ENCODE measurements at regions not wholly inside any gene's neighbourhood (a gene's known extent, or its start where the extent isn't known, plus 50 kb on each side); places are given as distances from the start of the nearest gene placed in this dataset.

GRCh38 chr22:47849576-47849975 is 1087.1 kb downstream of the TBC1D22A start:
- no peak for TF ChIP-seq POLR2A (IDR thresholded peaks at IDR 0.05; ENCODE audit: extremely low read depth, insufficient read length)
- TF ChIP-seq, protein P1, sequence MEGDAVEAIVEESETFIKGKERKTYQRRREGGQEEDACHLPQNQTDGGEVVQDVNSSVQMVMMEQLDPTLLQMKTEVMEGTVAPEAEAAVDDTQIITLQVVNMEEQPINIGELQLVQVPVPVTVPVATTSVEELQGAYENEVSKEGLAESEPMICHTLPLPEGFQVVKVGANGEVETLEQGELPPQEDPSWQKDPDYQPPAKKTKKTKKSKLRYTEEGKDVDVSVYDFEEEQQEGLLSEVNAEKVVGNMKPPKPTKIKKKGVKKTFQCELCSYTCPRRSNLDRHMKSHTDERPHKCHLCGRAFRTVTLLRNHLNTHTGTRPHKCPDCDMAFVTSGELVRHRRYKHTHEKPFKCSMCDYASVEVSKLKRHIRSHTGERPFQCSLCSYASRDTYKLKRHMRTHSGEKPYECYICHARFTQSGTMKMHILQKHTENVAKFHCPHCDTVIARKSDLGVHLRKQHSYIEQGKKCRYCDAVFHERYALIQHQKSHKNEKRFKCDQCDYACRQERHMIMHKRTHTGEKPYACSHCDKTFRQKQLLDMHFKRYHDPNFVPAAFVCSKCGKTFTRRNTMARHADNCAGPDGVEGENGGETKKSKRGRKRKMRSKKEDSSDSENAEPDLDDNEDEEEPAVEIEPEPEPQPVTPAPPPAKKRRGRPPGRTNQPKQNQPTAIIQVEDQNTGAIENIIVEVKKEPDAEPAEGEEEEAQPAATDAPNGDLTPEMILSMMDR (IDR thresholded peaks at IDR 0.05; ENCODE audit: low read depth, low read length), result no peak
- TF ChIP-seq MYC (IDR thresholded peaks at IDR 0.05; ENCODE audit: low read depth, low read length), result no peak

GRCh38 chr22:47848184-47848920 is 1085.9 kb downstream of the TBC1D22A start:
- H3K4me3 ChIP-seq (ENCODE audit: low read depth, low read length), result no peak overlapping the region
- no peak for DNase-seq (ENCODE audit: low read depth)
- no peak for TF ChIP-seq POLR2A (IDR thresholded peaks at IDR 0.05; ENCODE audit: extremely low read depth, insufficient read length)
- TF ChIP-seq MYC (IDR thresholded peaks at IDR 0.05; ENCODE audit: low read depth, low read length), result no peak
- TF ChIP-seq, protein P1 (IDR thresholded peaks at IDR 0.05; ENCODE audit: low read depth, low read length), result no peak
- TF ChIP-seq, protein P2, sequence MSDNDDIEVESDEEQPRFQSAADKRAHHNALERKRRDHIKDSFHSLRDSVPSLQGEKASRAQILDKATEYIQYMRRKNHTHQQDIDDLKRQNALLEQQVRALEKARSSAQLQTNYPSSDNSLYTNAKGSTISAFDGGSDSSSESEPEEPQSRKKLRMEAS (IDR thresholded peaks at IDR 0.05; ENCODE audit: low read depth, low read length), result no peak

More at GRCh38 chr22:47849576-47849975, 1087.1 kb downstream of the TBC1D22A start:
- DNase-seq (ENCODE audit: low read depth), result no peak
- H3K4me3 ChIP-seq (ENCODE audit: low read depth, low read length), result no peak overlapping the region

GRCh38 chr22:47847131-47847890 is 1084.9 kb downstream of the TBC1D22A start:
- no peak for DNase-seq (ENCODE audit: low read depth)
- H3K4me3 ChIP-seq (ENCODE audit: low read depth, low read length), result no peak overlapping the region
- TF ChIP-seq POLR2A (IDR thresholded peaks at IDR 0.05; ENCODE audit: extremely low read depth, insufficient read length), result no peak
- TF ChIP-seq MYC (IDR thresholded peaks at IDR 0.05; ENCODE audit: low read depth, low read length), result no peak
- TF ChIP-seq, protein P2 (IDR thresholded peaks at IDR 0.05; ENCODE audit: low read depth, low read length), result no peak
- TF ChIP-seq, protein P1 (IDR thresholded peaks at IDR 0.05; ENCODE audit: low read depth, low read length), result no peak

- TF ChIP-seq, protein P2 (IDR thresholded peaks at IDR 0.05; ENCODE audit: low read depth, low read length), result no peak
- TF ChIP-seq, protein P1 (IDR thresholded peaks at IDR 0.05; ENCODE audit: low read depth, low read length), result no peak
- TF ChIP-seq MYC (IDR thresholded peaks at IDR 0.05; ENCODE audit: low read depth, low read length) (no peak), POLR2A (IDR thresholded peaks at IDR 0.05; ENCODE audit: extremely low read depth, insufficient read length) (no peak)
- H3K4me3 ChIP-seq (ENCODE audit: low read depth, low read length), result no peak overlapping the region
- DNase-seq (ENCODE audit: low read depth), result no peak
Observed at GRCh38 chr22:47846206-47846605, 1083.8 kb downstream of the TBC1D22A start.

DNA sequence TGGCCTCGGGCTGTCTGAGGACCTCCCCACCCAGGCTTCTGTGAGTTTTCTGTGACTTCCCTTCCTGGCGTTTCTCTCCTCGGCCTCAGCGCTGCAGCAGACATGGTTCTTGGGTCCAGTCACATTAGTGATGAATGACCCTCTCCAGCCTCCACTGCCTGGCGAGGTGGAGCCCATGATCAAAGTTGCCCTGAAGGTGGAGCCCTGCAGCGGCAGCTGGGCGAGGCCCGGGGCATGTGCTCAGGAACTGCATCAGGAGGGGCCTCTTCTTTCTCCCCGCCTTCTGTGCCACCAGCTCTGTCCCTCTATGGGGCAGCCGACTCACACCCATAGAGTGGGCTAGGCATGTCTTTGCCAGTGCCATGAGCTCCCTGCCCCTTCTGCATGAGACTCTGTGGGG is 1079.7 kb downstream of the TBC1D22A start:
- no peak overlapping the region for H3K4me3 ChIP-seq (ENCODE audit: low read depth, low read length)
- peak; percentile 5 for DNase-seq (ENCODE audit: low read depth)
- TF ChIP-seq POLR2A (IDR thresholded peaks at IDR 0.05; ENCODE audit: extremely low read depth, insufficient read length) (no peak), MYC (IDR thresholded peaks at IDR 0.05; ENCODE audit: low read depth, low read length) (no peak)
- TF ChIP-seq, protein P2 (IDR thresholded peaks at IDR 0.05; ENCODE audit: low read depth, low read length), result no peak
- TF ChIP-seq, protein P1 (IDR thresholded peaks at IDR 0.05; ENCODE audit: low read depth, low read length), result no peak

All from NB4 (cell line).